ENCODE measurements at regions not wholly inside any gene's neighbourhood (a gene's known extent, or its start where the extent isn't known, plus 50 kb on each side); places are given as distances from the start of the nearest gene placed in this dataset.

DNA sequence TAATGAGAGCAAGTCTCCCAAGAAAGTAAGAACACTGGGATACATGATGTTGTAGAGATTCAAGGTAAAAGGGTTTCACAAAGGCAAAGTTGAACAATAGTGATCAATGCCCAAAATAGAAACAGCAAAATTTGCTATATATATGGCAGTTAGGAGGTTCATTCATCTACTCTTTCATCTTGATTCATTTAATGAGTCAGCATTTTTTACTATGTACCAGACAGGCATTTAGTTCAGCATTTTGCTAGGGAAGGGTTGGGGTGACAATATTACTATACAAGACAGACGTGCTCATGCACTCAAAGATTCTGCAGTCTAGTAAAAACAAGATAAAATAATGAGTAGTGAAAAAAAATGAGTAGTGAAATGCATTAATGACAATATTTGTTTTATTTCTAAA, 264.9 kb upstream of the LMO3 start:
- H3K4ac ChIP-seq (ENCODE audit: low read depth, low read length) = no peak overlapping the region
- no peak overlapping the region for H4K8ac ChIP-seq (ENCODE audit: low read depth, low read length)
- DNase-seq = no peak
- no peak overlapping the region for H3K27ac ChIP-seq (ENCODE audit: low read depth, low read length)
- no peak overlapping the region for H3K23ac ChIP-seq (ENCODE audit: low read length)
- no peak overlapping the region for H3K9ac ChIP-seq (ENCODE audit: low read length)
- no peak overlapping the region for H2BK5ac ChIP-seq (ENCODE audit: low read length)
- no peak overlapping the region for H3K56ac ChIP-seq (ENCODE audit: low read length)
- no peaks in the 10 kb centered on the region for H3K4me1 ChIP-seq (ENCODE audit: control insufficient read depth, low read depth, low read length)
- no peaks in the 10 kb centered on the region for H3K79me2 ChIP-seq (ENCODE audit: control insufficient read depth, insufficient read depth, low read length)
- no peaks in the 10 kb centered on the region for H3K27me3 ChIP-seq (ENCODE audit: insufficient read depth, low read length, poor library complexity)
- no peak overlapping the region for H2BK15ac ChIP-seq (replicated peaks; ENCODE audit: low read depth)
- no peak overlapping the region for H2AK5ac ChIP-seq (ENCODE audit: low read length)
- no peak overlapping the region for H3K4me3 ChIP-seq (ENCODE audit: low read length)
- no peak overlapping the region for H4K5ac ChIP-seq (ENCODE audit: low read length)
- H2BK120ac ChIP-seq (ENCODE audit: low read depth, low read length) = no peak overlapping the region
- no CpG with 5 or more reads among the region's 1 CpG for WGBS (ENCODE audit: extremely low coverage, insufficient coverage, low lambda C conversion rate)
- H3K4me2 ChIP-seq (ENCODE audit: low read length) = no peak overlapping the region
- no peaks in the 10 kb centered on the region for H3K36me3 ChIP-seq (ENCODE audit: control insufficient read depth, insufficient read depth, low read length)
- H3K79me1 ChIP-seq (ENCODE audit: low read length) = no peaks in the 10 kb centered on the region
- no peak overlapping the region for H3K18ac ChIP-seq (ENCODE audit: low read length)

DNA sequence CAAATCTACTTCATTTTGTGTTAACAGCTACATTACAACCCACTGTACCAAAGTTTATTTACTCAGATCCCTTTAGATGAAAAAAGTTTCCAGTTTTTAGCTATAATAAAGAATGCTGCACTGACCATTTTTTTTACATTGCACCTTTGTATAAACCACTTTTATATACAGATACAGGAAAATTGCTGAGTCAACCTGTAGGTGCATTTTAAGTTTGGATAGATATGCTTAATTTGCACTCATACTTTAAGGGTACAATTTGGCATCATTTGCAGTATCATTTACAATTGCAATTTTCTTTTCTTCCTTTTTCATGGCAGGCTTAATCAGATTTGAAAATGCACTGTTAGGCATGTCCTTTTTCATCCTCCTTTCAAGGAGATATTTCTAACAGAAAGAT, 257.8 kb upstream of the LMO3 start:
- Histone ChIP-seq H3K4me2 (ENCODE audit: low read length) (no peak overlapping the region), H3K56ac (ENCODE audit: low read length) (no peak overlapping the region), H2BK5ac (ENCODE audit: low read length) (no peak overlapping the region), H2BK120ac (ENCODE audit: low read depth, low read length) (no peak overlapping the region), H4K8ac (ENCODE audit: low read depth, low read length) (no peak overlapping the region), H3K23ac (ENCODE audit: low read length) (no peak overlapping the region), H2AK5ac (ENCODE audit: low read length) (no peak overlapping the region), H3K4me1 (ENCODE audit: control insufficient read depth, low read depth, low read length) (no peaks in the 10 kb centered on the region), H3K36me3 (ENCODE audit: control insufficient read depth, insufficient read depth, low read length) (no peaks in the 10 kb centered on the region), H3K79me2 (ENCODE audit: control insufficient read depth, insufficient read depth, low read length) (no peaks in the 10 kb centered on the region), H3K79me1 (ENCODE audit: low read length) (no peaks in the 10 kb centered on the region), H3K27me3 (ENCODE audit: insufficient read depth, low read length, poor library complexity) (no peaks in the 10 kb centered on the region), H3K9ac (ENCODE audit: low read length) (no peak overlapping the region), H3K4ac (ENCODE audit: low read depth, low read length) (no peak overlapping the region), H2BK15ac (replicated peaks; ENCODE audit: low read depth) (no peak overlapping the region), H3K18ac (ENCODE audit: low read length) (no peak overlapping the region), H4K5ac (ENCODE audit: low read length) (no peak overlapping the region), H3K27ac (ENCODE audit: low read depth, low read length) (no peak overlapping the region), H3K4me3 (ENCODE audit: low read length) (no peak overlapping the region)
- no peak for DNase-seq

DNA sequence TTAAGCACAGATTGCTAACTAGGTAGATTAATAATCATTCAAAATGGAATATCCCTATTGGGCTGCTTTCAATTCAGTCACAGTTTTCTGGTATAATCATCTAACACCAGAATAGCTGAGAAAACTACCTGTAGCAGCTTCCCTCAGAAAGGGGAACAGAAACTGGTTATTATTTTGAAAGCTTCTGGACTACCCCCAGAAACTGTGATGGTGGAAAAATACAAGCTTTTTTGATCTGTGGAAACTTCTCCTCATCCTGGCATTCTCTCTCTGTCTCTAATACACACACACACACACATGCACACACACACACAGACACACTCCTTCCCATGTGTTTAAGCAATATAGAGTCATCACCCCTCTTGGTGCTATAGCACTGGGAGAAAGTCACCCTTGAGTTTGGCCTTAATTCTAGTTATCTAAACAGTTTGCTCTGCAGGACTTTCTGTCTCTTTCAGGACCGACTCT, 251.5 kb upstream of the LMO3 start:
- no peak overlapping the region for H3K18ac ChIP-seq (ENCODE audit: low read length)
- no peak overlapping the region for H2BK5ac ChIP-seq (ENCODE audit: low read length)
- no peak overlapping the region for H3K9ac ChIP-seq (ENCODE audit: low read length)
- H2BK120ac ChIP-seq (ENCODE audit: low read depth, low read length) = no peak overlapping the region
- WGBS (ENCODE audit: extremely low coverage, insufficient coverage, low lambda C conversion rate) = no CpG with 5 or more reads among the region's 1 CpG
- H3K79me1 ChIP-seq (ENCODE audit: low read length) = no peaks in the 10 kb centered on the region
- H3K4ac ChIP-seq (ENCODE audit: low read depth, low read length) = no peak overlapping the region
- DNase-seq = no peak
- H4K5ac ChIP-seq (ENCODE audit: low read length) = no peak overlapping the region
- no peak overlapping the region for H3K4me2 ChIP-seq (ENCODE audit: low read length)
- H2AK5ac ChIP-seq (ENCODE audit: low read length) = no peak overlapping the region
- no peaks in the 10 kb centered on the region for H3K4me1 ChIP-seq (ENCODE audit: control insufficient read depth, low read depth, low read length)
- no peak overlapping the region for H3K4me3 ChIP-seq (ENCODE audit: low read length)
- H3K27me3 ChIP-seq (ENCODE audit: insufficient read depth, low read length, poor library complexity) = no peaks in the 10 kb centered on the region
- no peak overlapping the region for H4K8ac ChIP-seq (ENCODE audit: low read depth, low read length)
- no peaks in the 10 kb centered on the region for H3K36me3 ChIP-seq (ENCODE audit: control insufficient read depth, insufficient read depth, low read length)
- H3K79me2 ChIP-seq (ENCODE audit: control insufficient read depth, insufficient read depth, low read length) = no peaks in the 10 kb centered on the region
- no peak overlapping the region for H2BK15ac ChIP-seq (replicated peaks; ENCODE audit: low read depth)
- H3K23ac ChIP-seq (ENCODE audit: low read length) = no peak overlapping the region
- no peak overlapping the region for H3K56ac ChIP-seq (ENCODE audit: low read length)
- H3K27ac ChIP-seq (ENCODE audit: low read depth, low read length) = no peak overlapping the region

DNA sequence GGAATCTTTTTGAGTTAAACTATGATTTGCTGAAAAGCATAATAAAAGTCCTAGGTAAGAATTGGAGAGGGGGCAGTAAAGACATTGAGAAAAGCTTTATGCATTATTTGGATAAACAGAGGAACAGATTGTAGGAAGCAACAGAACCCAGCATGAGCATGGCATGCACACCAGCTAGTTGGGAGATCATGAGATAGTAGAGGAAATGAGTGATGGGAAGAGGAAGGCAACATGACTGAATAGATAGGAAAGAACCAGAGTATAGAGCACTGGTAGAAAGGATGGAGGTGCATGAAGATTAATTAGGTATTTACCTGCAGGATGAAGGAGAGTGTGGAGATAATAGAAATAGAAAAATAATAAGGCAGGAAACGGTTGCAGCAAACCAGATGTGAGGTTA, 248.5 kb upstream of the LMO3 start:
- no CpG with 5 or more reads among the region's 1 CpG for WGBS (ENCODE audit: extremely low coverage, insufficient coverage, low lambda C conversion rate)

DNA sequence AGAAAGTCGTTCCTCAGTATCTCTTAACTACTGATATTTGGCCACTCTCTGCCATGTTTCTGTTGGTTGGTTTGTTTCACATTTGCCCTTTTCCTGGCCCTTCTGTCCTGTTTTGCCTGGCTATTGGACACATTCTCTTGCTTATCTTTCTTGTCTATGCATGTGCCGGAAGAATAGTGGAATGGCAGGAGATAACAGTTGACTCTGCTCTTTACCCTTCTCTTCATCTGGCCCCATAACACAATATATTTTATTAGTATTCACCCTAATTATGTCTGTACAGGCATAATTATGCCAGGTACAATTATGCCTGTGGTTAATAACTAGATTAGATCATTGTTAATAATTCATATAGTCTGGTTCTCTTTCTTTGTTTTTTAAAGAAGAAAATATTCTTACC, 243.5 kb upstream of the LMO3 start:
- no peak for DNase-seq
- H3K4ac ChIP-seq (ENCODE audit: low read depth, low read length) = no peak overlapping the region
- no peak overlapping the region for H3K56ac ChIP-seq (ENCODE audit: low read length)
- H3K18ac ChIP-seq (ENCODE audit: low read length) = no peak overlapping the region
- no peaks in the 10 kb centered on the region for H3K79me2 ChIP-seq (ENCODE audit: control insufficient read depth, insufficient read depth, low read length)
- no peak overlapping the region for H3K27ac ChIP-seq (ENCODE audit: low read depth, low read length)
- H3K79me1 ChIP-seq (ENCODE audit: low read length) = no peaks in the 10 kb centered on the region
- no peak overlapping the region for H2BK120ac ChIP-seq (ENCODE audit: low read depth, low read length)
- no peak overlapping the region for H4K5ac ChIP-seq (ENCODE audit: low read length)
- no peaks in the 10 kb centered on the region for H3K36me3 ChIP-seq (ENCODE audit: control insufficient read depth, insufficient read depth, low read length)
- no peak overlapping the region for H2BK5ac ChIP-seq (ENCODE audit: low read length)
- no CpG with 5 or more reads among the region's 2 CpGs for WGBS (ENCODE audit: extremely low coverage, insufficient coverage, low lambda C conversion rate)
- H4K8ac ChIP-seq (ENCODE audit: low read depth, low read length) = no peak overlapping the region
- H3K4me1 ChIP-seq (ENCODE audit: control insufficient read depth, low read depth, low read length) = no peaks in the 10 kb centered on the region
- no peak overlapping the region for H3K23ac ChIP-seq (ENCODE audit: low read length)
- no peaks in the 10 kb centered on the region for H3K27me3 ChIP-seq (ENCODE audit: insufficient read depth, low read length, poor library complexity)
- H3K4me2 ChIP-seq (ENCODE audit: low read length) = no peak overlapping the region
- H3K4me3 ChIP-seq (ENCODE audit: low read length) = no peak overlapping the region
- H2BK15ac ChIP-seq (replicated peaks; ENCODE audit: low read depth) = no peak overlapping the region
- no peak overlapping the region for H3K9ac ChIP-seq (ENCODE audit: low read length)
- H2AK5ac ChIP-seq (ENCODE audit: low read length) = no peak overlapping the region

More for the DNA sequence above, 248.5 kb upstream of the LMO3 start:
- H2BK120ac ChIP-seq (ENCODE audit: low read depth, low read length) = no peak overlapping the region
- H2AK5ac ChIP-seq (ENCODE audit: low read length) = no peak overlapping the region
- H3K4me1 ChIP-seq (ENCODE audit: control insufficient read depth, low read depth, low read length) = no peaks in the 10 kb centered on the region
- no peak overlapping the region for H2BK15ac ChIP-seq (replicated peaks; ENCODE audit: low read depth)
- no peak overlapping the region for H4K8ac ChIP-seq (ENCODE audit: low read depth, low read length)
- no peaks in the 10 kb centered on the region for H3K79me1 ChIP-seq (ENCODE audit: low read length)
- H3K4me2 ChIP-seq (ENCODE audit: low read length) = no peak overlapping the region
- DNase-seq = no peak
- no peak overlapping the region for H3K27ac ChIP-seq (ENCODE audit: low read depth, low read length)
- no peak overlapping the region for H4K5ac ChIP-seq (ENCODE audit: low read length)
- no peaks in the 10 kb centered on the region for H3K27me3 ChIP-seq (ENCODE audit: insufficient read depth, low read length, poor library complexity)
- no peak overlapping the region for H3K56ac ChIP-seq (ENCODE audit: low read length)
- H3K79me2 ChIP-seq (ENCODE audit: control insufficient read depth, insufficient read depth, low read length) = no peaks in the 10 kb centered on the region
- H3K18ac ChIP-seq (ENCODE audit: low read length) = no peak overlapping the region
- H2BK5ac ChIP-seq (ENCODE audit: low read length) = no peak overlapping the region
- no peaks in the 10 kb centered on the region for H3K36me3 ChIP-seq (ENCODE audit: control insufficient read depth, insufficient read depth, low read length)
- no peak overlapping the region for H3K4me3 ChIP-seq (ENCODE audit: low read length)
- H3K23ac ChIP-seq (ENCODE audit: low read length) = no peak overlapping the region
- H3K4ac ChIP-seq (ENCODE audit: low read depth, low read length) = no peak overlapping the region
- H3K9ac ChIP-seq (ENCODE audit: low read length) = no peak overlapping the region

DNA sequence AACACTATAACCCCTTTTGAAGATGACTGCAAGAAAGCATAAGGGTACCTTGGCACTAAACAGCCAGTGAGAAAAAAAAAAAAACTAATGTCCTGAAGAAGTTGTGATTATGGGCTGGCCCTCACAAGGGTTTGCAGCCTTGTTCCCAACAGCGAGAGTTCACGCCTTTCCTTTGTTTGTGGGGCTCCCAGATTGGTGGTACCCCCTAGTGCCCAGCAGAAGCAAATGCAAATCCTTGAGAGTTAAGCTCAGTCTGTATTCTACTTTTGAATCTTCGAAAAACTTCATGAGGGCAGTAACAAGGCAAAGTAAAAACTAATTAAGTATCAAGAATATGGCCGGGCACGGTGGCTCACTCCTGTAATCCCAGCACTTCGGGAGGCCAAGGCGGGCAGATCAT, 238.9 kb upstream of the LMO3 start:
- Histone ChIP-seq H3K4me1 (ENCODE audit: control insufficient read depth, low read depth, low read length) (no peaks in the 10 kb centered on the region), H3K79me1 (ENCODE audit: low read length) (no peaks in the 10 kb centered on the region), H3K9ac (ENCODE audit: low read length) (no peak overlapping the region), H3K23ac (ENCODE audit: low read length) (no peak overlapping the region), H2BK15ac (replicated peaks; ENCODE audit: low read depth) (no peak overlapping the region), H3K4me3 (ENCODE audit: low read length) (no peak overlapping the region), H3K4ac (ENCODE audit: low read depth, low read length) (no peak overlapping the region), H2BK120ac (ENCODE audit: low read depth, low read length) (no peak overlapping the region), H3K4me2 (ENCODE audit: low read length) (no peak overlapping the region), H3K27me3 (ENCODE audit: insufficient read depth, low read length, poor library complexity) (no peaks in the 10 kb centered on the region), H4K5ac (ENCODE audit: low read length) (no peak overlapping the region), H3K36me3 (ENCODE audit: control insufficient read depth, insufficient read depth, low read length) (no peaks in the 10 kb centered on the region), H3K27ac (ENCODE audit: low read depth, low read length) (no peak overlapping the region), H3K56ac (ENCODE audit: low read length) (no peak overlapping the region), H2BK5ac (ENCODE audit: low read length) (no peak overlapping the region), H3K79me2 (ENCODE audit: control insufficient read depth, insufficient read depth, low read length) (no peaks in the 10 kb centered on the region), H3K18ac (ENCODE audit: low read length) (no peak overlapping the region), H4K8ac (ENCODE audit: low read depth, low read length) (no peak overlapping the region), H2AK5ac (ENCODE audit: low read length) (no peak overlapping the region)
- WGBS (ENCODE audit: extremely low coverage, insufficient coverage, low lambda C conversion rate) = no CpG with 5 or more reads among the region's 7 CpGs
- DNase-seq = peak; percentile 65
